ENCODE measurements at regions not wholly inside any gene's neighbourhood (a gene's known extent, or its start where the extent isn't known, plus 50 kb on each side); places are given as distances from the start of the nearest gene placed in this dataset.

DNA sequence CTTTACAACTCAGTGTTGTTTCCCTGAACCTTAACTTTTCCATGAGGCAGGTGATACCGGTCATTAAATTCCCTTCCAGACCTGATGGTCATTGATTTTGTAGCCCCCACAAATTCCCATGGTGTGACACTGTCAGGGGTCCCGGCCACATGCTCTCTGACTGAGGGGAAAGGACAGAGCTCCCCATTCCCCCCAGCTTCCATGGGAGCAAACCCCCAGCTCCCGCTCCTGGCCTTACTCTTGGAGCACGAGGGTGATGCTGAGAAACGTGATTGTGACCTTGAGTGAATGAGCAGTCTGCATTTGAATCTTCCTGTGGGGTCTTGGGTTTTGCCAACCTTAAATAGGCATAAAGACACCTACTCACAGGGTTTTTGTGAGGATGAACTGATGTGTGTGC lies 366.8 kb downstream of the RPS6KC1 start:
- TF ChIP-seq, protein P1, sequence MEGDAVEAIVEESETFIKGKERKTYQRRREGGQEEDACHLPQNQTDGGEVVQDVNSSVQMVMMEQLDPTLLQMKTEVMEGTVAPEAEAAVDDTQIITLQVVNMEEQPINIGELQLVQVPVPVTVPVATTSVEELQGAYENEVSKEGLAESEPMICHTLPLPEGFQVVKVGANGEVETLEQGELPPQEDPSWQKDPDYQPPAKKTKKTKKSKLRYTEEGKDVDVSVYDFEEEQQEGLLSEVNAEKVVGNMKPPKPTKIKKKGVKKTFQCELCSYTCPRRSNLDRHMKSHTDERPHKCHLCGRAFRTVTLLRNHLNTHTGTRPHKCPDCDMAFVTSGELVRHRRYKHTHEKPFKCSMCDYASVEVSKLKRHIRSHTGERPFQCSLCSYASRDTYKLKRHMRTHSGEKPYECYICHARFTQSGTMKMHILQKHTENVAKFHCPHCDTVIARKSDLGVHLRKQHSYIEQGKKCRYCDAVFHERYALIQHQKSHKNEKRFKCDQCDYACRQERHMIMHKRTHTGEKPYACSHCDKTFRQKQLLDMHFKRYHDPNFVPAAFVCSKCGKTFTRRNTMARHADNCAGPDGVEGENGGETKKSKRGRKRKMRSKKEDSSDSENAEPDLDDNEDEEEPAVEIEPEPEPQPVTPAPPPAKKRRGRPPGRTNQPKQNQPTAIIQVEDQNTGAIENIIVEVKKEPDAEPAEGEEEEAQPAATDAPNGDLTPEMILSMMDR (conservative IDR thresholded peaks at IDR 0.05; ENCODE audit: low read depth, low read length): no peak
- no peak for TF ChIP-seq POLR2A (IDR thresholded peaks at IDR 0.05; ENCODE audit: low read depth, low read length)
- no peak for TF ChIP-seq RFX5 (IDR thresholded peaks at IDR 0.05; ENCODE audit: low read depth, low read length)
- TF ChIP-seq NFE2L2 (IDR thresholded peaks at IDR 0.05; ENCODE audit: low read depth, low read length): no peak
- no peak for TF ChIP-seq BHLHE40 (IDR thresholded peaks at IDR 0.05; ENCODE audit: low read depth, low read length)
- TF ChIP-seq RCOR1 (IDR thresholded peaks at IDR 0.05; ENCODE audit: insufficient replicate concordance, low read length): no peak

All from IMR-90 (cell line).